Stimulated activated CD4-positive, alpha-beta T cell treated with anti-CD3 and anti-CD28 coated beads, Interleukin-2, amount 100 ng/mL, for 48 hours (primary cell): ENCODE measurements at regions not wholly inside any gene's neighbourhood (a gene's known extent, or its start where the extent isn't known, plus 50 kb on each side); places are given as distances from the start of the nearest gene placed in this dataset.

Experiments
- DNase-seq, 2 donors: peaks; one replicate each; pipeline ENCODE4 v3.0.0-alpha.2; 2020

GRCh38 chr9:99282406-99282805 lies 60.3 kb downstream of the SEC61B start:
- no peak for DNase-seq

GRCh38 chr9:99285965-99286364 lies 63.9 kb downstream of the SEC61B start:
- no peak for DNase-seq

- DNase-seq, result no peak
Observed at GRCh38 chr9:99286536-99286935, 64.5 kb downstream of the SEC61B start.

DNA sequence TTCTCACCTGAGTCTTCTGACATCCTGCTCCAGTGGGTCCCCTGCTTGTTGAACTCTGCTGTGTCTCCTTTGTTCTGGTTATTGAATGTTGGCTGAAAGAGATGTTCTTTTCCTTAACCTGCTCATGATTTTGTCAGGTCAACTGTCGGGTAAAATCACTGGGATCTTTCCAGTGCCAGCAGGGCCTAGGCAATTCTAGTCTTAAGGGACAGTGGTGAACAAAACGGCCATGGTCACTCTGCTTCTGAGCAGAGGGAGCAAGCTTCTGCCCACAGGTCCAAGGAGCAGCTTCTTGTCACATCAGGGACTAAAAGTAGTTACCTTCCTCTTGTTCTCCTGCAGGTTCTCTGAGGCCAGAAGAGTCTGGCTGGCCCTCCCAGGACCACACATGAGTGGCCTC lies 65.6 kb downstream of the SEC61B start:
- DNase-seq, result no peak

- DNase-seq, result no peak
Observed at GRCh38 chr9:99288830-99289229, 66.7 kb downstream of the SEC61B start.

- no peak for DNase-seq
Observed at GRCh38 chr9:99294850-99295461, 72.9 kb downstream of the SEC61B start.

DNA sequence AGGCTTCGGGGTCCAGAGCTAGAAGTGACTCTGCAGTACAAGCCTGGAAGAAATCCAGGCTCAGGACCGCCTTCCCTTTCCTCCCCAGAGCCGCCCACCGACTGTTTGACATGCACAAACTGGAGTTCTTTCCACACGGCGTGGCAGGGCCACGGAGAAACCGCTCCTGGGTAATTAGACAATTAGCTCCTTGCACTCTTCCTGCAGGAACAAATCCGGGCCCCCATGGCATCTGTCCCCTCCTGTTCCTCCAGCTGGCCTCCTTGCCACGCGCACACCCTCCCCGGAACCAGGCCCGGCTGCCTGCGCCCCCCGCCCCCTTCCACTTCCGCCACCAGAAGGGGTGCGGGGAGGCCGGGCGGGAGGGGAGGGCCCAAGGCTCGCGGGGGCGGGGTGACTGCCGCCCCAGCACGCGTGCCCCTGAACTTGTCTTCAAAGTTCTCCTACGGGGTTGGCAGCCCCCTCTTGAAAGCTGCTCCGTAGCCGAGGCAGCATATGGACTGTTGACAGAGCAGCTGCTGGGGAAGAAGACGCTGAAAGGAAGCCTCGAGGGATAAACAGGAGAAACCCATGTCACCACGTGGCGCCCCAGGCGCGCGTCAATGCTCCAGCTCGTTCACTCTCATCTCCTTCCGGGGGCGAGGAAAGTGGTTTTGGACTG lies 74.3 kb downstream of the SEC61B start:
- DNase-seq, result peak in 1 of 2 donors; percentile 3

DNA sequence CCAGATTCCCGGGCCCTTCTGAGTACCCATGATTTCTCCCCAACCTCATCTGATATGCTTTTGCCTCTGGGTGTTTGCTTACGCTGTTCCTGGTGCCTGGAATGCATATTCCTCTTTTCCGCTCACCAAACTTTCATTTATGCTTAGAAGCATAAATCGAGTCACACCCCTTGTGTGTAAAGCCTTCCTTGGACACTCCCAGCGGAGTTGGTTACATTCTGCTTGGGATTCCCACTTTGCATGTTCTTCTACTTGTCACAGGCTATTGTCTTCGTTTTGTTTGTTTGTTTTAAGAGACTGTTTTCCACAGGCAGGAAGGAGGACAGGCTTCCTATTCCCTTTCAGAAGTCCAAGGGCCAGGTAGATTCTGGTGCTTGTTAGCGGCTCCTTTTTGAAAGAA lies 76.5 kb downstream of the SEC61B start:
- DNase-seq, result no peak

- no peak for DNase-seq
Observed at GRCh38 chr9:99299211-99300102, 77.4 kb downstream of the SEC61B start.

- DNase-seq, result no peak
Observed at GRCh38 chr9:99300103-99300439, 78.0 kb downstream of the SEC61B start.

DNA sequence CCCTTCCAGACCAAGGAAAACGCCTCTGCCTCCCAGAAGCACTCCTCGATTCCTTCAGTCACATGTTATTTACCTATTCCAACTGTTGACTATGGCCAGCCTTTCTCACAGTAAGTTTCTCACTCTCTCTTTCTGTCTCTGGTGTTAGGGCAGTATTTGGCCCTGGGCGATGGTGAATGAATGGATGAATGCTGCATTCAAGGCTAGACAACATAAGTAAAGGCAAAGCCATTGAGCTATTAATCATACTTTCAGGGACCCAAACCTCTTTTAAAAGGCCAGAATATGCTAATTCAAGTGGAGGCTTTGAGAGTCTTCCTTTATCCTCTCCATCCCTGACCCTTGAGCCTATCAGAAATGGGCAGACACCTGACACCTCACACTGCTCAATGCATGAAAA lies 78.5 kb downstream of the SEC61B start:
- DNase-seq, result no peak

GRCh38 chr9:99303177-99303576 lies 81.1 kb downstream of the SEC61B start:
- no peak for DNase-seq

DNA sequence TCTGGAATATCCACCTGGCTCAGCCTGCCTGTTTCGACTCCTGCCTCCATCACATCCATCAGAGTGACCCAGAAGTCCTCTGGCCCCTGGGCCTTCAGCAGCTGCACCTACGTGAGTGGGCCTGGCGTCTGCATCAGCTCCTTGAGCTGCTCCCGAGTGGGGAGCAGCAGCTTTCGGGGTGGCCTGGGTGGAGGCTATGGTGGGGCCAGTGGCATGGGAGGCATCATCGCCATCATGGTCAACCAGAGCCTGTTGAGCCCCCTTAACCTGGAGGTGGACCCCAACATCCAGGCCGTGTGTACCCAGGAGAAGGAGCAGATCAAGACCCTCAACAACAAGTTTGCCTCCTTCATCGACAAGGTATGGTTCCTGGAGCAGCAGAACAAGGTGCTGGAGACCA lies 83.0 kb downstream of the SEC61B start:
- DNase-seq, result no peak

DNA sequence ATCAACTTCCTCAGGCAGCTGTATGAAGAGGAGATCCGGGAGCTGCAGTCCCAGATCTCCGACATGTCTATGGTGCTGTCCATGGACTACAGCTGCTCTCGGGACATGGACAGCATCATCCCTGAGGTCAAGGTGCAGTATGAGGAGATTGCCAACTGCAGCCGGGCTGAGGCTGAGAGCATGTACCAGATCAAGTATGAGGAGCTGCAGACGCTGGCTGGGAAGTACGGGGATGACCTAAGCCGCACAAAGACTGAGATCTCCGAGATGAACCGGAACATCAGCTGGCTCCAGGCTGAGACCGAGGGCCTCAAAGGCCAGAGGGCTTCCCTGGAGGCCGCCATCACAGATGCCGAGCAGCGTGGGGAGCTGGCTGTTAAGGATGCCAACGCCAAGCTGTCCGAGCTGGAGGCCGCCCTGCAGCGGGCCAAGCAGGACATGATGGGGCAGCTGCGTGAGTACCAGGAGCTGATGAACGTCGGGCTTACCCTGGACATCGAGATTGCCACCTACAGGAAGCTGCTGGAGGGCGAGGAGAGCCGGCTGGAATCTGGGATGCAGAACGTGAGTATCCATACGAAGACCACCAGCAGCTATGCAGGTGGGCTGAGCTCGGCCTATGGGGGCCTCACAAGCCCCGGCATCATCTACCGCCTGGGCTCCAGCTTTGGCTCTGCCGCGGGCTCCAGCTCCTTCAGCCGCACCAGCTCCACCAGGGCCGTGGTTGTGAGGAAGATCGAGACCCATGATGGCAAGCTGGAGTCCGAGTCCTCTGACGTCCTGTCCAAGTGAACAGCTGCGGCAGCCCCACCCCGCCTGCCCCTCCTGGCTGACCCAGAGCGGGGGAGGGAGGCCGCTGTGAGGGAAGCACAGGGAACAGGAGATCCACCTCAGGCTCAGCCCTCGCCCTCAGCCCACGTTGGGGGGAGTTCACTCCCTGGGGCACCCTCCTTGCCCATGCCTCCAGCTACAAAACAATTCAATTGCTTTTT lies 84.0 kb downstream of the SEC61B start:
- DNase-seq, result no peak

GRCh38 chr9:99307851-99308250 lies 85.8 kb downstream of the SEC61B start:
- no peak for DNase-seq

DNA sequence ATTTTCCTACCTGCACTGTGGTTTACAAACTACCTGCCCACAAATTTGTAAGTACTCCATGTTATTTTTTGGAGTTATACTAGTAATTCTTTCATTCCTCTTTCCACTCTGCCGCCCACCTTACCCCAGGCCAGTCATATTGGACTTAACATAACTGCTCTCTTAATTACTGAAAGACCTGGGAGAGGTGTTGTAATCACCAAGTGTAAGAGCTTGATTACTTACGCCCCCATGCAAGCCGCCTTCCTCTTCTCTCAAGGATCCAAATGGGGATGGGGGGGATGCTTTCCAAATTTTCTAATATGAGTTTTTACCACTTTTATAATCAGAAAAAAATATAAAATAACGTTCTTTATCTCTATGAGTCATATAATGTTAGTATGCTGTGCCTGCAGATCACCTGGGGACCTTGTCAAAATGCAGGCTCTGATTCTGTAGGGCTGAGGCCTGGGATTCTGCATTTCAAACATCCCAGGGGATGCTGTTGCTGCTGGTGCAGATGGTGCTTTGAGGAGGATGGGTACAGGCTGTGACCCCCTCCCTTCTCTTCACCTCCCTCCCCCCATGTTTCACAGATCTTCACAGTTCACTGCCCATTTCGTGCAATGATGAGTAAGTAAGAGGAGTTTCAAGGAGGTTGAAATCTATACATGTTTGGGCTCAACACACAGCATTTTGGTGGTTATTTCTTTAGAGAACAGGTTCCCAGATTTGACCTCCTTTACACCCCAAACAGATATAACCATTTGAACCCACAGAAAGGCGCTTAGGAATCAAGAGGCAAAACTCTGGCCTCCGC lies 87.3 kb downstream of the SEC61B start:
- no peak for DNase-seq

GRCh38 chr9:99312736-99313135 lies 90.7 kb downstream of the SEC61B start:
- no peak for DNase-seq

DNA sequence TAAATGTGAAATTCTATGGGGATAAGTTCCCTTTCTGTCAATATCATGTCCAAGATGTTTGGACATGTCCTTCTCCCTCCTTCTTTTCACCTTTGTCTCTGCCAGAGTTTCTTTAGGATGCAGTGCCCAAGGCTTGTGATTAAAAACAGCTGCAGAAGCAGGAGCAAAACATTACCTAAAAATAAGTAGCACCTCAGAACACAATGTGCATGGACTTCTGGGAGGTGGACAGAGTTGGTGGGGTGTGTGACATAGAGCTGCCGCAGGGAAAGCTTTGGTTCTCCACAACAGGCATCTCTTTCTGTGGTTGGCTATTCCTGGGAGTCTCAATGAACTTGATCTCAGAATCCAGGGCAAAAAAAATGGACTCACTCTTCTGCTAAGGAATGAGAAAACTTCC lies 97.0 kb downstream of the SEC61B start:
- DNase-seq, result no peak

DNA sequence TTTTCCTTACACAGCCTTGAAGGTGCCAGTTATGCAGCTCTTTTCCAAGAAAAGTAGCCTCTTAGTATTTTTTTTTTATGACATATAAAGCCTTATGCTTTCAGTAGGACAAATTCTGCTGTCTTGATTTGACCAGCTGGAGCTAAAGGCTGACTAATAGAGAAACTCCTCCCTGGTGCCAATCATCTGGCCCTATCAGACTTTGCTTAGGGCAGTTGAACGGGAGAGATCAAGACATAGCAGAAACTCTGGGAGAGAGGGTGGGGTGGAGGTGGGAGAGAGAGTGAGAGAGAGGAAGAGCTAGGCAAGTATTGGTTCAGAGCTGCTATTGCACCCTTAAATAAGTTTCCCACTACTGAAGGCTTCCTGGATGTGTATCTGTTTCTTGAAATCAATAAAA lies 100.2 kb downstream of the SEC61B start:
- no peak for DNase-seq

DNA sequence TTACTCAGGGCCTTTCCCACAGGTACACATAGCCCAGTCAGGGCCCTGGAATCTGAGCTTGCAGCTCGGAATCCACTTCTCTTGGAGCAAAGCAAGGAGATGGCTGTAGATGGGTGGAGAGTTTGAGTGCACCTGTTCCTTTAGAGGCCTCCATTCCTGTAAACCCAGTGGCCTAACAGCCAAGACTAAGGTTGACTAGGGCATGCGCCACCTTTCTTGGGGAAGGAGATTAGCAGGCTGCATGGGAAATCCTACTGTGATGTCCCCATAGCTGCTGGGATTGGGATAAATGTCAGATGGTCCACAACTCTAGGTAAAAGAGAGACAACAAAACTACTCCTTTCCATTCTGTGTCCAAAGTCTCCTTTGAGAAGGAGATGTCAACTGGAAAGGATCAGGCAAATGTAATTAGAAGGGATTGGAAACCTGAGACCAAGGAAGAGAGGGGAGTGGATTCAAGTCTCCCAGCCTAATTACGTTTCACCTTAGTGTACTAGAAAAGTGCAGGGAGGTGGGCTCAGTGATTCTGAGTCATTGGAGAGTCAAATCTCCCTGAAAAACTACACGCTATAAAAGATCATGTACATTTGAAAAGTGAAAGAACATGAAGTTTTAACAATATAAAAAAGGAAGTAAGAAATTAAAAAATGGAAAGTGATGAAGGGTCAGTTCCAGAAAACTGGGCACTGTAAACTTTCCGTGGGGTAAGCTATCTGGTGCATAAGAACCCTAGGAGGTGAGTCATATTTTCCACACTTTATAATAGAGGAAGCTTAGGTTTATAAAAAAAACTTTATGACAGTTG lies 104.2 kb downstream of the SEC61B start:
- DNase-seq, result no peak

DNA sequence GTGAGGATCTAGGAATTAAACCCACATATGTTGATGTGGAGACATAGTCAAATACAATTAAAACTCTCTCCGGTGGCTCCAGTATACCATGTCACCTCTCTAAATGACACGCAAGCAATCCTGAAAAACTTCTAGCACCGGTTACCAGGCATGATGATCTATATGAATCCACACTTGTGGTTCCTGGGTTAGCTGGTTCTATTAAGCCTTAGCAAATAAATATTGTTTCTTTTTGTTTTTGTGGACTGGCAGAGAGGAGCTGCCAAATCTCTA lies 104.8 kb downstream of the SEC61B start:
- DNase-seq, result no peak
